ENCODE measurements at regions not wholly inside any gene's neighbourhood (a gene's known extent, or its start where the extent isn't known, plus 50 kb on each side); places are given as distances from the start of the nearest gene placed in this dataset.

GRCh38 chr5:109250533-109251329, 159.0 kb downstream of the PJA2 start:
- Histone ChIP-seq H3K4me3 (no peak overlapping the region), H3K36me3 (ENCODE audit: low read depth) (no peaks in the 10 kb centered on the region), H3K9me3 (peaks cover 7% of the 10 kb centered on the region), H3K4me1 (ENCODE audit: low read depth) (no peaks in the 10 kb centered on the region)
- TF ChIP-seq CTCF (IDR thresholded peaks at IDR 0.05), result no peak
- intact Hi-C loops (cut with DNase I, micrococcal nuclease), result no loop called here
- DNase-seq (no peak), ATAC-seq (no peak)

- H3K4me3 ChIP-seq, result no peak overlapping the region
- H3K36me3 ChIP-seq (ENCODE audit: low read depth), result no peaks in the 10 kb centered on the region
- no peaks in the 10 kb centered on the region for H3K4me1 ChIP-seq (ENCODE audit: low read depth)
- TF ChIP-seq CTCF (IDR thresholded peaks at IDR 0.05), result no peak
- ATAC-seq (no peak), DNase-seq (no peak)
- H3K9me3 ChIP-seq, result peaks cover 7% of the 10 kb centered on the region
- intact Hi-C loops (cut with DNase I, micrococcal nuclease), result no loop called here
These were observed 159.7 kb downstream of the PJA2 start for GRCh38 chr5:109250080-109250479.

GRCh38 chr5:109249126-109249525, 160.6 kb downstream of the PJA2 start:
- Histone ChIP-seq H3K4me1 (ENCODE audit: low read depth) (no peaks in the 10 kb centered on the region), H3K36me3 (ENCODE audit: low read depth) (no peaks in the 10 kb centered on the region), H3K4me3 (no peak overlapping the region), H3K9me3 (peaks cover 7% of the 10 kb centered on the region)
- no peak for ATAC-seq
- TF ChIP-seq CTCF (IDR thresholded peaks at IDR 0.05), result no peak
- intact Hi-C loops (cut with DNase I, micrococcal nuclease), result no loop called here
- no peak for DNase-seq

- DNase-seq (no peak), ATAC-seq (no peak)
- intact Hi-C loops (cut with DNase I, micrococcal nuclease), result no loop called here
- no peak overlapping the region for H3K4me3 ChIP-seq
- TF ChIP-seq CTCF (IDR thresholded peaks at IDR 0.05), result no peak
- H3K9me3 ChIP-seq, result peaks cover 7% of the 10 kb centered on the region
- no peaks in the 10 kb centered on the region for H3K4me1 ChIP-seq (ENCODE audit: low read depth)
- no peaks in the 10 kb centered on the region for H3K36me3 ChIP-seq (ENCODE audit: low read depth)
These were observed 161.8 kb downstream of the PJA2 start for GRCh38 chr5:109247986-109248385.

GRCh38 chr5:109246841-109247592, 162.8 kb downstream of the PJA2 start:
- H3K4me3 ChIP-seq, result no peak overlapping the region
- H3K36me3 ChIP-seq (ENCODE audit: low read depth), result no peaks in the 10 kb centered on the region
- intact Hi-C loops (cut with DNase I, micrococcal nuclease), result no loop called here
- no peak for DNase-seq
- no peak for TF ChIP-seq CTCF (IDR thresholded peaks at IDR 0.05)
- no peaks in the 10 kb centered on the region for H3K4me1 ChIP-seq (ENCODE audit: low read depth)
- ATAC-seq, result no peak
- peaks cover 7% of the 10 kb centered on the region for H3K9me3 ChIP-seq
